HG02759 (cell line): ENCODE measurements at regions not wholly inside any gene's neighbourhood (a gene's known extent, or its start where the extent isn't known, plus 50 kb on each side); places are given as distances from the start of the nearest gene placed in this dataset.
"Not testable (repeated sequence)": the region's sequence is repeated elsewhere in the genome, so short reads cannot be mapped to it uniquely, and the experiment has no call there.

Source experiments
- ATAC-seq: cut with Tn5 transposase; IDR thresholded peaks from one replicate; pipeline ENCODE4 v1.9.1; 2021; ENCODE audit warnings: mild to moderate bottlenecking, moderate library complexity; ENCODE audit not compliant: unreplicated experiment

DNA sequence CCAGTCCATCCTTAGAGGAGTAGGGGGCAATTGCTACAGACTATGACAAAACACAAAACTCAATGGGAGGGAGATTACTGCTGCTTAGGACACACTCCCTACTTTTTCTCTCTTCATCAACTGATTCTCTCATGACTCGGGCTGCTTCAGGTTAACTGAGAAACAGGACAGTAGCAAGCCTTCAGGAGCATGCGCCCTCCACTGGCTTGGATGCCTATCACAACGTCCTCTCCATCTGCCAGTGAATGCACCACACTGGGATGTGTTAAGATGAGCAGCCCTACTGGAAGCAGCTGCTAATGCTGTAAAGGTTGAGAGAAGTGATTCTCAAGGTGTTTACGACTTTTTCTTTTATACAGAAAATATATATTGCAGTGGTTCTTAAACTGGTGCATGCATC is 542.3 kb downstream of the EDEM1 start:
- no peak for ATAC-seq

DNA sequence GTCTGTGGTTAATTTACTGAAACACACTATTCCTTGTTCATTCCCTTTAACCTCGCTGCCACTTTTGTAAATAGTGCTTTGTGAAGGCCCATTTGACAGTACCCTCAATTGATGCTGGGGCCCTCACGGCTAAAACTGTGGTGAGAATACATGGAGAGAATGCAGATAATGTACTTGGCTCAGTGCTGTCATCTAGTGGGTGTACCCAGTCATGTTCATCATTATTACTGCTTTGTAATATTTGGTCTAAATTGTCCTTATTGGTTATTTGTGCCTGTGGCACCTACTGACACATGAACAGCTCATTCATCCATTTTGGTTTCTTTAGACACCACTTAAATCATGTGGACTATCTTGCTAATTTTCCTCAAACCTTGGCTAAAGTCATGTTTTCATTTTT is 543.6 kb downstream of the EDEM1 start:
- peak; percentile 53 for ATAC-seq

DNA sequence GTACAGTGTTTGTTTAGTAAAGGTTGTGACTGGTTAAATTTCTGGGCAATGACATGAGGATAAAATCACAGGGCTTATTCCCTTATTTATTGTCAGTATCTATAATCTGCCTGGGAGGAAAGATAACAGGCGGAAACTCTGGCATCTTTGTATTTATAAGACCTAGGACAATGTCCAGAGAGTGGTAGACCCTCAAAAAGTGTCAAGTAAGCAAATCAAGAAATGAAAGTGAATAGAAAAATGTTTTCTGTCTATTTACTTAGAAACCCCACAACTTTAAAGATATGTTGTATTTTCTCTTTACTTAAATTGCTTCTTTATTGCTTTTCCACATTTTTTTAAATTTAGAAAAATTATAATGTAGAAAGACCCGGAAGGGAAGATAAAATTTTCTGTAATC is 544.6 kb downstream of the EDEM1 start:
- ATAC-seq, result no peak

DNA sequence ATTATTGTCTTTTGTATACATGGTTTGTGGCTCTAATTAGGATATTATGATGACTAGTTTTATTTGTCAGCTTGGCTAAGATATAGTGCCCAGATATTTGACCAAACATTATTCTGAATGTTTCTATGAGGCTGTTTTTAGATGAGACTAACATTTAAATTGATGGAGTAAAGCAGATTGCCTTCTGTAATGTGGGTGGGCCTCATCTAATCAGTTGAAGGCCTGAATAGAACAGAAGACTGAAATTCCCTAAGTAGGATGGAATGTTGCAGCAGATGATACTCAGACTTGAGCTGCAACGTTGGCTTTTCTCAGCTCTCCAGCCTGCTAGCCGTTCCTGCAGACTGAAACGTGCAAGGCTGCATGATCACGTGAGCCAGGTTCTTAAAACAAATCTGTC is 546.5 kb downstream of the EDEM1 start:
- ATAC-seq, result no peak

DNA sequence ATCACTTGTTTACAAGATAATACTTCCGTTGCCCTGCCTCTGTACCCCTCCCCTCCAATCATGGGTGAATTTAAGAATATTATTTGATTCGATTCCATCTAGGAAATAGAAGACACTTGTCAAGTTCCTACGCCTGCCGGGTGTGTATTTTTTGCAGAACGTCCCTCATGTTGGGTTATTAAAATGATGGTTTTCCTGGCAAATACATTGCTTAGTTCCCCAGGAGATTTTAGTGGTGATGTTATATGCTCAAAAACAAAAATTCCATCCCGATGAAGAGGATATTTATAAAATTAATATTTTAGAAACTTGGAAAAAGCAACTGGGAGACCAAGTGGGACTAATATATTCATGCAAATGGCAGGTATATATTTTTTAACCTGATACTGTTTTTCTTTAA is 548.4 kb downstream of the EDEM1 start:
- ATAC-seq, result no peak

DNA sequence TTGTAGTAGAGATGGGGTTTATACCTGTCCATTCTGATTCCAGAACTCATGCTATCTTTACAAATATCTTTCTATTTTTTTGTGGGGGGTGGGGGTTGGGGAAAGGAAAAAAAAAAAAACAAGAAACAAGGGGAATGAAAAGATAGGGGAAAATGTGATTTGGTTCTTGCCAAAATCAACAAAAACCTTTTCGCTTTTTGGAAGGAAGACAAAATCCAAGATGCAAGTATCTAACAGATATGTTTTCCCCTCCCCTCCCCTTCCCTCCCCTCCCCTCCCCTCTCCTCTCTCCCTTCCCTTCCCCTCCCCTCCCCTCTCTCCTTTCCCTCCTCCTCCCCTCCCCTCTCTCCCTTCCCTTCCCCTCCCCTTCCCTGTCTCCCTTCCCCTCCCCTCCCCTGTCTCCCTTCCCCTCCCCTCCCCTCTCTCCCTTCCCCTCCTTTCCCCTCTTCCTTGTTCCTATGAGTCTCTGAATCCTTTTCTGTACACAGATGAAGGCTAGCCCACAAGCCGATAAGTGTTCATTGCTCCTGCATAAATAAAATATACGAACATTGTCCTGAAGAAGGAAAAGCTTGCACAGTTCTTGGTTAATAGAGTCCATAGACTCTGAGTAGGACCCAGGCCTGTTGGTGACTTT is 551.9 kb downstream of the EDEM1 start:
- no peak for ATAC-seq

DNA sequence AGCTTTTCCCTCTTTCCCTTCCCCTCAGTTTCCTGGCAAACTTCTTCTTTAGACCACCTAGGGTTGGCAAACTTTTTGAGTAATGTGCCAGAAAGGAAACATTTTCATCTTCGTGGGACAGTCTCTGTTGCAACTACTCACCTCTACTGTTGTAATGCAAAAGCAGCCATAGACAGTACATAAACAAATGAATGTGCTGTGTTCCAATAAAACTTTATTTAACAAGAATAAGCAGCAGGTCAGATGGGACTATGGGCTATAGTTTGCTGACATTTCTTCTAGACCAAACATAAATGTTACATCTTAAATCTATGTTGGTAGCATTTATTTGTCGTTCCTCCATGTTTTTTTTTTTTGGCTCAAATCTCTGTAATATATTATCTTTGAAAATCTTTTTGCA is 552.4 kb downstream of the EDEM1 start:
- no peak for ATAC-seq

DNA sequence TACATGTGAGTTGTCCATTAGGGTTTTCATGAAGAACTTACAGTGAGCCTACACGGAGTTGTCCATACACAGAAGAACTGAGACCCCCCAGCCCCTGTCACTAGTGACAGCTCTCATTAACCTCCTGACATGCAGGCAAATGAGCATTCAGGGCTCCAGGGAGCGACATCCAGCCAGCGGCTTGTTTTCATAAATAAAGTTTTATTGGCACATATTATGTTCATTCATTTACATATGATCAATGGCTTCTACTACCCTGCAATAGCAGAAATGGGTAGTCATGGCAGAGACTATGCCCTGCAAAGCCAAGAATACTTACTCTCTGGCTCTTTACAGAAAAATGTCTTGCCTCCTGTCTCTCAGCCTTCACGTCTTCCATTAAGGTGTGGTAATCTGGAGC is 553.5 kb downstream of the EDEM1 start:
- ATAC-seq, result no peak

DNA sequence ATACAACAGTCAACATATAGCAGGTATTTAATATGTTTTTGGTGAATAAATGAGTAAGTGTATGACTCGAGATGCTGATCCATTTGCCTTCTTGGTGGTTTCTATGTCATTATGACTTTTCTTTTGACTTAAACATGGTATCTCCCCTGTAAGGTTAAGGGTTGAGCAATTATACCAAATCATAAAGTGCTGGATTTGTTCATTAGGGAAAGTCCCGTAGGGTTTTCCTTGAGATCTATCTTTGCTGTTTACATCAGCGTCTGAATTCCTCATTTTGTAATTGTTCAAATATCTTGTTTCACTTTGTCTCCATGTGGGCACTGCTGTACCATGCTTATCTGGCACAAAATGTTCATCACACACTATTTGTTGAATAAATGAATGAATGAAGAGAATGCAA is 562.6 kb downstream of the EDEM1 start:
- no peak for ATAC-seq

DNA sequence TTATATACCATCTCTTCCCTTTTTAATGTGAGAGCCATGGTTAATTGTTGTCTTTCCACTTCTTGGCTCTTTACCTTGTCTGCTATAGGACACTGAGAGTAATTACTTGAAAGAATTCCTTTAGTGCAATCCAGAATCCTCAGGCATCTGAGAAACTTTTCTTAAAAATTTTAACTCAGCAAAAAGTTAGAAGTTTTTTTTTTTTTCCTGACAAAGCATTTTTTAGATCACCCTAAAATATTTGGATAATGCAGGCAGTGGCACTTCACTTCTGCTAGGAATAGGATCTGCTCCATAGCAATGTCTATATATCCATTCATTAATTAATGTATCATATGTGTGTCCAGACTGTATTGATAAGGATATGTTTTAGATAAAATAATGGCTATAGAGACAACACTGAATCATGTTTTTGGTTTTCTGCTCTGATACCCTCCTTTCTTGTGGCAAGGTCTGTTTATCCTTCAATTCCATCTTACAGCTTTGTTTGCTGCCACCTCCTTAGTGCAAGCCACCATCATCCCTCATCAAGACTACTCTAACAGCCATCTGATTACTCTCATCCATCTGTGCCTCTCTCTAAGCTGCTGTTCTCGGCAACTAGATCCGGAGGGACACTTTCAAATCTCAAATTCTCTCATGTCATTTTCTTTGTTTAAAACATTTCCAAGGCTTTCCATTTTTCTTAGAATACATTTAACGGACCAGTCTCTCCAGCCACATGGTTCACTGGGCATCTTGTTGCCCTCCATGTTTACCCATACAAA is 563.5 kb downstream of the EDEM1 start:
- ATAC-seq, result no peak

DNA sequence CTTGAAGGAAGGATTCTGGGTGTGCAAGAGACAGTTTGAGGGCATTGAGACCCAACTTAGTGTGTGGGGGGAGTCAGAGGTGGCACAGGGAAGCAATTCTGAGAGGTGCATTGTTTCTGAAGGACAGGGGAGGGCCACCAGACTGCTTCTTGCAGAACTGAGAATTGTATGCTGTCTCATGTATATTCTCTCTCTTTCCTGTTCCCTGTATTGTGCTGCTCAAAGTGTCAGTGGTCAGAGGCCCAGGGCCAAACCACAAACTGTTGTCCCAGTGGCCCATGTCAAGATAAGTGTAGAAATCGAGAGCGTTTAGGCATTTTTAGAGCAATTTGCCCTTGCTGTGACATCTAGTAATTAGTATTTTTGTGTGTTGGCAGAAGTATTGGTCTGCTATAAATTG is 567.1 kb downstream of the EDEM1 start:
- ATAC-seq, result peak; percentile 45

DNA sequence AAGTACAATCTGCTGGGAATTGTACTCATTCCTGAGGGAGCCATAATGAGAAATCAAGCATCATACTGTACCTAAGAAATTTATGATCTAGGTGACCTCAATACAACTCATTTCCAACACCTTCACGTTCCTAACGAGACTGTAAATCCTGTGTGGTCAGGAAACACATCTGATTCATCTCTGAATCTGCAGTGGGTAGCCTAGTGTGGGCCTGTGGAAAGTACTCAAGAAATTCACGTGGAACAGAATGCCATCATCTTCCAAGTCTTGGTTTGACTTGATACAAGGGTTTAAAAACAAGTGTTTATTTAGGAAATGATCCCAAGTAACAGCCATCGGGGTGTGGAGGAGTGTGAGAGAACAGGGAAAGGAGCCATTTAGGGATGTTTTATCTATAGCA is 568.9 kb downstream of the EDEM1 start:
- ATAC-seq, result no peak

DNA sequence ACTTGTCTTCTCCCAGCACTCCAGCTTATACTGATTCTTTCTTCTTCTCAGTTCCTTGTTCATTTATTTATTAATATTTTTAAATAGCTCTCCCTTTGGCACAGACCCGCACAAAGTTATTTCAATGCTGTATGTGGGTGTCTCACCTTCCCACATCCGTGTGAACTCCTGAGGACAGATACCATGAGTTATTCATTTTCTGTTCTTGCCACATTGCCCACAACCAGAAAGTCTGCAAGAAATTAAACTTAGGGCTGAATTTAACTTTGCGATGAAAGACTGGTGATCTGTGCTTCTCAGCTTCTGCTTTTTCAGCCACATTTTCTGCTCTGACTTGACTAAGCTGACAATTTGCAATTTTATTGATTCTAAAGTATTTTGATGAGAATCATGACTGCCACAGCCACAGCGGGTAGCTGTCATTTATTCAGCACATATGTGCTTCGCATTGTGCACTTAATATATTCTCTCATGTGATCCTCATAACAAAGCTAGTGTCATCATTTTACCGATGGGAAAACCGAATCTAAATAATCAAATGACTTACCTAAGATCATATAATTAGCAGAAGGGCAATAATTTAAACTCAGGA is 569.8 kb downstream of the EDEM1 start:
- no peak for ATAC-seq

DNA sequence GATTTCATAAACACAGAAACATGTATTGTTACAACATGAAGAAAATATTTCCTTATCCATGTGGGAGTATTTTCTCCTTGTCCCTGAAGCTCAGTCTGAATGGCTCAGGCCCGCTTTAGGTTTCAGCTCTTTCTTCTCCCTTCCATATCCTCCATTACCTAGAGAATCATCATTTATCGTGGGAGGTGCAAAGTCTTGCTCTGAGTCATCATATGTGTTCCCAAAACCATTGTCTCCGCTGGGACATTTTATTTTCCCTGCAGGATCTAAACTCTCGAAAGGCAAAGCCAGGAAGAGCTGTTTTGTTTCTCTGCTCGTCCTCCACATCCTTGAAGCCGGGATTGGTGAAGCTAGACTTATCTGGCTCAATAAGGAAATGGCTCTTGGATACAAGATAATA is 571.2 kb downstream of the EDEM1 start:
- ATAC-seq, result no peak

DNA sequence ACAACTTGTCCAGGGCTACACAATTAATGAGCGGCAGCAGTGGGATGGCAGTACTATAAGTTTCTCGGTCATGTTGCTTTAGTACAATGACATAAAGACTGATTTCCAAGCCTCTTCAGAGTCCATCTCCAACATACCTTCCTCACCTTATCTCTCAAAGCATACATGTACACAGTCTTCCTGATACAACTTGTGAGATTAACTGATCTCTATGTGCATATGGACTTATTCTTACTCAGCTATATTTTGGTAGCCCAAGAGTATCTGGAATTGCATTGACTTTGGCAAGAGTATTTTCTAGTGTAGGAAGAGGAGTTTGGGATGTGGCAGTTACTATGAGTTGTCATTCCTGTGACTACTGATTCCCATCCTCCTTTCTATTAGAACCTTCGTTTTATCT is 575.0 kb downstream of the EDEM1 start:
- ATAC-seq, result no peak

DNA sequence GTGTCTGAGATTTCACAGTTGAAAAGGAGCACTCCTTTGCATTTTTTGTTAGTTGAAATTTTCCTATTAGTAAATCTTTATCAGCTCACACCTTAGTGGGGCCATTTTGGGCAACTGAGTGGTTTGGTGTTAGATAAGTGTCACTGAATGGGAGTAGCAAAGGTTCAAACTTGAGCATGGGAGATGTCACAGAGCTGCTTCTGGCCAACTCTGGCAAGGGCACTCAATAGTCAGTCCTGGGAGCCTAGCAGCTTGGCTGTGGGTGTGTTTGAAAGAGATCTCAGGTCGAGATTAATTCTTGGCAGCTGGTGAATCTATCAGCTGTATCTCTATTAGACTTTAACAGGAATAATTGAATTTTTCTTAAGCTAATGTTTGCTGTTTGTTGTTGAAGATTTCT is 579.3 kb downstream of the EDEM1 start:
- ATAC-seq, result no peak

DNA sequence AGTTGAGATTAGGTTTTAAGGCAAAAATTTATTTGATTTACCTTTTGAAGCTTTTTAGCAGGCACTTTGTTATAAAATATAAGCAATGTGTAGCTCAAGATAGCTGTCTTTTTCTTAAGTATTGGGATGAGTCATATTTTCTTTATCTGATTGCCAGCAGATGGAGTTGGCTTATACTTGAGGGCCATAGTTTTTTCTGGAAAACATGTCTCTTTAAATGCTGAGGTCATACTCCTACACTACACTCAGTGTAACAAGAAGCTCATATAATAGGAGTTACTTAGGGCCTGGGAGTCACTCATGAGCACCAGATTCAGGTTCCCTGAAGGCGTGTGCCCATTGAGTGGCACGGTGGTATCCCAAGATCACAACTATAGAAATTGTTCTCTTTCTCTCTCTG is 579.8 kb downstream of the EDEM1 start:
- no peak for ATAC-seq

DNA sequence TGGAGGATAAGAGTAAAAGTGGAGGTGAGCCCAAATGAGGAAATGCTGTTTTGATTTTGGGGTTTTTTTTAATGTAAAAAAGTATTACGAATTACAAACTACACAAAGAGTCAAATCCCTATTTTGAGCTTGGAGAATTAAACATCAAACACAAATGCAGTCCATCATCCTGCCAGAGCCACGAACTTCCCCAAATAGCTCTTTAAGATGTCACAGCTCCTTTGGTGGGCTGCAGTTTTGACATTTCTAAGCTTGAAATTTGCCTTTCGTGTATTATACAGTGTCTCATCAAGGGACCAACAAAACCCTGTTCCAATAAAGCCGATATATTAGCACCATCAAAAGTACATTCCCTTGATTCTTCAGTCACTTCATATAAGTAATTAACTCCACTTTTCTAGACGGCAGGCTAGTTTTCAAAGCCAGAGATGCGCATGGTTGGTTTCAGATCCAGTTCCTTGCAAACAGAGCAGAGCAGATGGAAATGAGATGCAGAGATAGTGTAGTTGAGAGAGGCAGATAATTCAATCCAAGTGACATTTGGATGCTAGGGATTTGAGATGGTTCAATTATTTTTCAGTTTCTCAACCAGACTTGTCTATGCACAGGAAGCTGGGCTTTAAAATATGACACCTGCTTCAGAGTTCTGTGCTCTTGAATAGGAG is 580.9 kb downstream of the EDEM1 start:
- ATAC-seq, result no peak

DNA sequence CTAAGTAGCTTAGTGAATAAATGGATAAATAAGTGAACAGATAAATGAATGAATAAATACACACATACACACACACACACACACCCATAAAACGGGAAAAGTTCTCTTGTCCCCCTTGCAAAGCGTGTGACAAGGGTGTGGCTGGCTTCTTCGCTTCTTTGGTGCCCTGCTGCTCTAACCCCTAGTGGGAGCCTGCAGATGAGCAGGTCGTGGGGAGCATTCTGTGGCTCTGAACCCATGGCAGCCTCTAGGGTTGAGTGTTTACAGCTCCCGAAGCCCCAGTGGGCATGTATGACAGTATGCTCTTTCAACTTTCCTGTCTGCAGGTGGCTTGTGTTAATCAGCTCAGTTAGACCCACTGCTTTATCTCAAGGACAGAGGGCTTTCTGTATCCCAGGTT is 582.3 kb downstream of the EDEM1 start:
- ATAC-seq, result no peak

DNA sequence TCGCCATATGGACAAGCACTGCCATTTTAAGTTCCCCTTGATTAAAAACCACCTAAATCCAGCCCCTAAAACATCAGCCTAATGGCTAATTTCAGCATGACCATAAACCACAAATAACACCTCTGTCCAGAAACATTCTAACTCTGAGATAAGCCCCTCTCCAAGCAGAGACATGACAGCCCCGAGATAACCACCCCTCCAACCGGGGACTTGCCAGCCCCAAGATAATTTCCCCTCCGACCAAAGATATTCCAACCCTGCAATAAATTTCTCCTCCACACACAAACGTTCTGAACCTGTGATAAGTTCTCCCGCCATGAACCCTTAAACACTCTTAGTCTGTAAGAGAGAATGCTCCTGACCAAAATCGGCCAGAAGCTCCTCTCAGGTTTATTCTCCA is 586.8 kb downstream of the EDEM1 start:
- ATAC-seq, result no peak

DNA sequence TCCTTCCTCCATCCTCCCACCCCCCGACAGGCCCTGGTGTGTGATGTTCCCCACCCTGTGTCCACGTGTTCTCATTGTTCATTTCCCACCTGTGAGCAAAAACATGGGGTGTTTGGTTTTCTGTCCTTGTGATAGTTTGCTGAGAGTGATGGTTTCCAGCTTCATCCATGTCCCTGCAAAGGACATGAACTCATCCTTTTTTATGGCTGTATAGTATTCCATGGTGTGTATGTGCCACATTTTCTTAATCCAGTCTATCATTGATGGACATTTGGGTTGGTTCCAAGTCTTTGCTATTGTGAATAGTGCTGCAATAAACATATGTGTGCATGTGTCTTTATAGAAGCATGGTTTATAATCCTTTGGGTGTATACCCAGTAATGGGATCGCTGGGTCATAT is 587.6 kb downstream of the EDEM1 start:
- ATAC-seq, result not testable (repeated sequence)

DNA sequence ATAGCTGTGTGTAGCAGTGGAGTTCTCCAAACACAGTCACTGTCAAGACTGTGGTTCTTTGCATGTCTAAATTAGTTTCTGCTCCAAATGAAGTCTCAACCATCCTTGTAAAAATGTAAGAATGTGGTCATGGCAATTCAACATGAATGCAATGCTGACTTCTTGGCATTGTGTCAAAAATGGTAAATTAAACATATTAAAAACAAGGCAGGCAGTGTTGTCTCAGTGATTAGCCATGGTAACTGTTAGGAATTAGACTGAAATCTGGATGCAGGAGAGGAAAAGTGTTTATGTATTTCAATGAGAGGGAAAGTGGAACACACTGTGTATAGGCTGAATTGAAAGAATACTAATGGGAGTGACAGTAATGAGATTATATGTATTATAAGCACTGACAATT is 597.2 kb downstream of the EDEM1 start:
- no peak for ATAC-seq
